A673 (cell line): ENCODE measurements at regions not wholly inside any gene's neighbourhood (a gene's known extent, or its start where the extent isn't known, plus 50 kb on each side); places are given as distances from the start of the nearest gene placed in this dataset.

Experiments used
- BruUV-seq: library from RNA; stranded (reverse); fragments of 400-500 nt; replicated peaks from 2 replicates; lab custom pipeline; 2021; lab: Mats Ljungman, UMichigan
- CTCF ChIA-PET: fragments of 300-600 bp; sonication (Branson Sonifier 250); formaldehyde crosslinking; loops from one replicate; lab custom pipeline; 2022; ENCODE audit warnings: antibody characterized with exemption; lab: Charles Lee
- POLR2A ChIA-PET: fragments of 300-600 bp; sonication (Branson Sonifier 250); formaldehyde crosslinking; loops from one replicate; lab custom pipeline; 2022; ENCODE audit warnings: antibody characterized with exemption; ENCODE audit not compliant: low non-redundant PET; lab: Charles Lee
- DNase-seq: peaks from one replicate; pipeline ENCODE4 v3.0.0-alpha.2; 2015; ENCODE audit warnings: low spot score
- H3K27ac ChIP-seq: fragments of 200-600 bp; sonication (generic); 2 replicates; pipeline ENCODE4 v1.5.1; 2016; ENCODE audit warnings: mixed run types, low read depth, mild to moderate bottlenecking, mixed read lengths, antibody characterized with exemption, low read length; ENCODE audit not compliant: poor library complexity, severe bottlenecking
- H3K27me3 ChIP-seq: fragments of 200-600 bp; sonication (generic); replicated peaks from 2 replicates; pipeline ENCODE4 v1.6.1; 2017; ENCODE audit warnings: mixed run types, low read depth, mild to moderate bottlenecking, mixed read lengths, antibody characterized with exemption, low read length; ENCODE audit not compliant: insufficient read depth, poor library complexity
- H3K36me3 ChIP-seq: fragments of 200-600 bp; sonication (generic); 2 replicates; pipeline ENCODE4 v1.6.1; 2016; ENCODE audit warnings: mixed run types, mild to moderate bottlenecking, mixed read lengths, antibody characterized with exemption, low read length; ENCODE audit not compliant: insufficient read depth, poor library complexity, severe bottlenecking
- H3K4me1 ChIP-seq: fragments of 200-600 bp; sonication (generic); 2 replicates; pipeline ENCODE4 v1.6.1; 2017; ENCODE audit warnings: mixed run types, mild to moderate bottlenecking, mixed read lengths, antibody characterized with exemption, low read length; ENCODE audit not compliant: insufficient read depth, poor library complexity, severe bottlenecking
- H3K4me3 ChIP-seq: fragments of 200-600 bp; sonication (generic); 2 replicates; pipeline ENCODE4 v1.5.1; 2016; ENCODE audit warnings: low read depth, mixed run types, mild to moderate bottlenecking, mixed read lengths, low read length; ENCODE audit not compliant: poor library complexity, severe bottlenecking
- H3K9me3 ChIP-seq: fragments of 200-600 bp; sonication (generic); 2 replicates; pipeline ENCODE4 v1.6.1; 2016; ENCODE audit warnings: mixed run types, low read depth, mild to moderate bottlenecking, mixed read lengths, antibody characterized with exemption, low read length; ENCODE audit not compliant: poor library complexity, severe bottlenecking
- CTCF ChIP-seq: fragments of 300-800, 200-600 bp; sonication (generic); conservative IDR thresholded peaks from 2 replicates; pipeline ENCODE4 v1.5.1; 2017; ENCODE audit warnings: low read depth, mild to moderate bottlenecking, antibody characterized with exemption, low read length, moderate library complexity, mixed read lengths
- EZH2 ChIP-seq: fragments of 200-600 bp; sonication (generic); IDR thresholded peaks from 2 replicates; pipeline ENCODE4 v1.6.1; 2017; ENCODE audit warnings: borderline replicate concordance, low read depth, mild to moderate bottlenecking, mixed read lengths, antibody characterized with exemption, low read length; ENCODE audit not compliant: poor library complexity, severe bottlenecking
- intact Hi-C: fragments of 100-400 bp; cut with micrococcal nuclease; formaldehyde crosslinking; loops from one replicate; pipeline ENCODE4 v1.10.0; 2022; ENCODE audit not compliant: unreplicated experiment

GRCh38 chr9:30697958-30698357 lies 1686.5 kb upstream of the ACO1 start:
- intact Hi-C loops: no loop called here
- Histone ChIP-seq H3K27me3 (no peaks in the 10 kb centered on the region), H3K4me3 (no peak overlapping the region), H3K27ac (no peak overlapping the region), H3K36me3 (no peaks in the 10 kb centered on the region), H3K4me1 (no peaks in the 10 kb centered on the region), H3K9me3 (no peaks in the 10 kb centered on the region)
- TF ChIP-seq CTCF (no peak), EZH2 (no peak)
- no TSS peak for BruUV-seq
- CTCF ChIA-PET: no interaction called here
- POLR2A ChIA-PET: no interaction called here
- no peak for DNase-seq

GRCh38 chr9:30711591-30711990 lies 1672.9 kb upstream of the ACO1 start:
- BruUV-seq: no TSS peak
- H3K4me1 ChIP-seq: no peaks in the 10 kb centered on the region
- H3K27ac ChIP-seq: no peak overlapping the region
- no peaks in the 10 kb centered on the region for H3K9me3 ChIP-seq
- no peaks in the 10 kb centered on the region for H3K36me3 ChIP-seq
- no peak for DNase-seq
- no peak overlapping the region for H3K4me3 ChIP-seq
- ChIA-PET CTCF (no interaction called here), POLR2A (no interaction called here)
- intact Hi-C loops: loop anchor here (10.0 kb wide), 1 partner anchor 63 kb away; no protein-coding TSS in a partner anchor
- no peak for TF ChIP-seq EZH2
- TF ChIP-seq CTCF: no peak
- no peaks in the 10 kb centered on the region for H3K27me3 ChIP-seq

GRCh38 chr9:30713243-30713642 lies 1671.2 kb upstream of the ACO1 start:
- H3K9me3 ChIP-seq: no peaks in the 10 kb centered on the region
- no peaks in the 10 kb centered on the region for H3K4me1 ChIP-seq
- DNase-seq: no peak
- TF ChIP-seq CTCF: no peak
- no peak for TF ChIP-seq EZH2
- BruUV-seq: no TSS peak
- H3K36me3 ChIP-seq: no peaks in the 10 kb centered on the region
- POLR2A ChIA-PET: no interaction called here
- H3K27ac ChIP-seq: no peak overlapping the region
- no peaks in the 10 kb centered on the region for H3K27me3 ChIP-seq
- CTCF ChIA-PET: no interaction called here
- intact Hi-C loops: loop anchor here (10.0 kb wide), 1 partner anchor 62 kb away; no protein-coding TSS in a partner anchor
- H3K4me3 ChIP-seq: no peak overlapping the region
